Skin of body (tissue), 1 donor: ENCODE measurements at regions not wholly inside any gene's neighbourhood (a gene's known extent, or its start where the extent isn't known, plus 50 kb on each side); places are given as distances from the start of the nearest gene placed in this dataset.
"Not testable (repeated sequence)": the region's sequence is repeated elsewhere in the genome, so short reads cannot be mapped to it uniquely, and the experiment has no call there.

Experiments used
- DNase-seq: peaks from one replicate; lab custom pipeline; 2025; lab: John Stamatoyannopoulos, UW

DNA sequence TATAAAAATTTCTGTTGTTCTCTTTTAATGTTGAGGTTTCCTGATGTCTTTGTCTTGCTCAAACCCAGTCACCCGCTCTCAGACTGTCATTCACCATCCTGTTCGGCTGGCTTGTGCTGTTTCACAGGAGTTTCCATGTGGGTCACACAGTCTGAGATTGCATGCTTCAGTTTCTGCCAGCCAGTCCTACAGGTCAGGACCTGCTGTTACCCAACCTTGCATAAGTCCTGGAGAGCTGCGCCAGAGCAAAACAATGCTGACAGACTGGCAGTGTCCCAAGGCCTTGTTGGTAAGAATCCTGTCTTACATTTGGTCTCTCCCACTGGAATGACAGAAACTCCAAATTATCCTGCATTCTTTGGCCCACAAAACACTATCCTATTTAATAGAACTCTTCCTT lies 340.0 kb upstream of the SLITRK5 start:
- DNase-seq, result no peak

GRCh38 chr13:87333599-87333998 lies 337.6 kb upstream of the SLITRK5 start:
- no peak for DNase-seq

GRCh38 chr13:87334176-87334575 lies 337.0 kb upstream of the SLITRK5 start:
- no peak for DNase-seq

- not testable (repeated sequence) for DNase-seq
These were observed 334.8 kb upstream of the SLITRK5 start for GRCh38 chr13:87336346-87336889.

DNA sequence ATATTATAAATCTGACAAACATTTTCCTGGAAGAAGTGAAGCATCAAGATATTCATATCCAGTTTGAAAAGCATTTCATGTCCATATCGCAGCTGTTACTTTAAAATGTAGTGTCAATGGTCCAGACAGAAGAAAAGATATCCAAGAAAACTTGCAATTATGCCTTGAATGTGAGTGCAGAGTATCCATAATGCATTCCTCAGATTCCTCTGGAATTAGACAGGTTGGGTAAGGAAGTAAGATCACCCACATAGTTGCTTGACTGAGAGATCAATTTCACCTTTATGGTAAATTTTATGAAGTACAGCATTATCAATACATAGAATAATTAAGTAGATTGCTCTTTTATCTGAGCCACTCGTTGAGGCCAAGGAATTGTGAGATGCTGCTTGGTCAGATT lies 327.0 kb upstream of the SLITRK5 start:
- no peak for DNase-seq

GRCh38 chr13:87355451-87355850 lies 315.7 kb upstream of the SLITRK5 start:
- DNase-seq, result no peak

- DNase-seq, result no peak
These were observed 314.9 kb upstream of the SLITRK5 start for GRCh38 chr13:87356314-87356713.

DNA sequence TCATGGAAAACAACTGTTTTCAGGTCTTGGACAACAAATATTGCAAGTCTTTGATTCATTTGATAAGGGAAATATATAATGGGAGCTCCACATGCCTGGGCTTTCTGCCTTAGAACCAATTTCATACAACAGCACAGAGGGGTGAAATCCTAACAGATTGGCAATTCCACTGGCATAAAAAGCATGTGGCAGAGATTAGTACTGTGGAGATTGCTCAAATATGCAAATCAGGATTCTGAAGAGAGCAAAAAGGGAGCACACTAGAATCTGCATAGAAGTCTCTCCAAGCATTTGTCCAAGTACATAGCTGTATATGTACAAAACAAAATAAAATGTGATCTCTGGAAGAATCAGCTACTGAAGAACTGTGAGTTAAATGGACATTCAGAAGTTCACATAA lies 312.9 kb upstream of the SLITRK5 start:
- no peak for DNase-seq

DNA sequence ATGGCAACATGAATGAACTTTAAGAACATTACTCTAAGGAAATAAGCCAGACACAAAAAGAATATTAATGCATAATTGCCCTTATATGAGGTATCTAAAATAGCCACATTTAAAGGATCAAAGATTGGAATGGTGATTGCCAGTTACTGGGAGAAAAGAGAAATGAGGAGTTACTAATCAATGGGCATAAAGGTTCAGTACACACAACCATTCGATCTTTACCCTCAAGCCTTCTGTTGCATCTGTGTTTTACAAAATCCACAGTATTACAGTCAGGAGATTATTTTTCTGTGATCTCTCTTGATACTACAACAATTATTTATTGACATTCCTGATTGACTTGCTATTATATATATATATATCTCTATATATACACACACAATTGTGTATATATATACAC lies 310.0 kb upstream of the SLITRK5 start:
- DNase-seq, result no peak

DNA sequence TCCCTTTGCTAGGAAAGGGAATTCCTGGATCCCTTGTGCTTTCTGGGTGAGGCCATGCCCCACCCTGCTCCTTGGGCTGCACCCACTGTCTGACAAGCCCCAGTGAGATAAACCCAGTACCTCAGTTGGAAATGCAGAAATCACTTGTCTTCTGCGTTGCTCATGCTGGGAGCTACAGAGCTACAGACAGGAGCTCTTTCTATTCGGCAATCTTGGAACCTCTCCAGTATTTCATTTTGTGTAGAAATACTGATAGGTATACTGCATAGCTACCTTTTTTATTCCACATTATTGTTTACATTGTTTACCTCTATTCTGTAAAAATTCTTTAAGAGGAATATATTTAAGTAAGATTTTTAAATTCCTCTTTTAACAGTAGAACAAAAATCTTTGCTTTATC lies 302.5 kb upstream of the SLITRK5 start:
- DNase-seq, result no peak

DNA sequence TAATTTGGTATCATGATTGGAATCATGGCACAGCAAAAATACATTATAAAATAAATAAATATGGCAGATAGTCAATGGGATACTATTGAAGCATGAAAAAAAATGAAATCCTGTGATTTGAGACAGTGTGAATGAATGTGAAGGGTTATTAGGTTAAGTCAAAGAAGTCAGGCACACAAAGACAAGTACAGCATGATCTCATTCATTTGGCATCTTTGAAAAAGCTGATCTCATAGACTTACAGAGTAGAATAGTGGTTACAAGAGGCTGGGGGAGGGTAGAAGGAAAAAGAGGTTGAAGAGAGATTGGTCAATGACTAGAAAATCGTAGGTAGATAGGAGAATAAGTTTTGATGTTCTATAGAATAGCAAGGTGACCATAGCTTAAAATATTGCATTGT lies 295.1 kb upstream of the SLITRK5 start:
- DNase-seq, result no peak

DNA sequence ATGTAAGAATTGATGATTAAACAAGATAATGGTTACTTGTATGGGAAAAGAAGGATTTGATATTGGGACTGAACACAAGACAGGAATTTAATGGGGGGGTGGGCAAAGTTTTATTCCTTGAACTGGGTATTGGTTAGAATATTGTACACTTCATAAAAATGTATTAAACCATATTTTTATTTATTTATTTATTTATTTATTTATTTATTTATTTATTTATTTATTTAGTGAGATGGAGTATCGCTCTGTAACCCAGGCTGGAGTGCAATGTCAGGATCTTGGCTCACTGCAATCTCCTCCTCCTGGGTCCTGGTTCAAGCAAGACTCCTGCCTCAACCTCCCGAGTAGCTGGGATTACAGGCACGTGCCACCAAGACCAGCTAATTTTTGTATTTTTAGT lies 287.1 kb upstream of the SLITRK5 start:
- no peak for DNase-seq

- DNase-seq, result no peak
These were observed 277.8 kb upstream of the SLITRK5 start for GRCh38 chr13:87393358-87393757.

GRCh38 chr13:87398047-87398446 lies 273.1 kb upstream of the SLITRK5 start:
- no peak for DNase-seq

DNA sequence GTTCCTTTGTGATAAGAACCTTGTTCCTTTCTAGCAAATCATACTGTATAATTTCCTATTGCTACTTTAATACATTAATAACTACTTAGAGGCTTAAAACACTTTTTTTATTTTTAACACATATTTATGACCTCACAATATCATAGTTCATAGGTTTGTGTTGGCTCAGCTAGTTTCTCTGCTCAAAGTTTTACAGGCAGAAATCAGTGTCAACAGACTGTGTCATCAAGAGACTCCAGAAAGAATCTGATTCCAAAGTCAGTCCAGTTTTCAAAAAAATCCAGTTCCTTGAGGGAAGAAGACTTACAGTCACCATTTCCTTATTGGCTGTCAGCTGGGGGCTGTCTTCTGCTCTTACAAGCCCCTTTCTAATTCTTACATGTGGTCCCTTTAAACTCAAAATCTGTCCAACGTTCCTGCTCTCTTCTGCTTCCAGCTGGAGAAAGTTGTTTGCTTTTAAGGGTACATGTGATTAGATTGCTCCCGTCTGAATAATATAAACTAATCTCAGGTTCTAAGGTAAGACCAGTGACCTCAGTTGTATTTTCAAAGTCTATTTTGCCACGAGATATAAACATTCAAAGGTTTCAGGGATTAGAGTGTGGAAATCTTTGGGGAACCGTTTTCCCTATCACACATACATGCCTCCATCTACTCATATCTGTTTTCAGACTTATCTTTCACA lies 267.3 kb upstream of the SLITRK5 start:
- DNase-seq, result no peak

GRCh38 chr13:87426742-87427141 lies 244.4 kb upstream of the SLITRK5 start:
- DNase-seq, result no peak

DNA sequence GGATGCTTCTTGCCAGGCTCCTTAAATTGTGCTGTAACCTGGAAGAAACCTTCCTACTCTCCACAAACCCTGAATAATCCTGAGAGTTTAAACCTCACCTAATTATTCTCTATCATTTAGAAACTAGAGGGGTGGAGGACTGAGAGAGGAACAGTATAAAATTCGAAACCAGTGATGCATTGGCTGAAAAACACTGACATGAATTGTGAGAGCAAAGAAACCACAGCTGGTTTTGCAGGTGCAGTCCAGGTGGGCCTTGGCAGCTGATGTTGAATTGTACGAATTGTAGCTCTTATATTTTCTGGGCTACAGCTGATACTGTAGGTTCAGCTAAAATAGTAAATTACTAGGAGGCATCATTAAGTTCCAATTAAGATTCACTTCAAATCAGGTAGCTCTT lies 227.0 kb upstream of the SLITRK5 start:
- no peak for DNase-seq

DNA sequence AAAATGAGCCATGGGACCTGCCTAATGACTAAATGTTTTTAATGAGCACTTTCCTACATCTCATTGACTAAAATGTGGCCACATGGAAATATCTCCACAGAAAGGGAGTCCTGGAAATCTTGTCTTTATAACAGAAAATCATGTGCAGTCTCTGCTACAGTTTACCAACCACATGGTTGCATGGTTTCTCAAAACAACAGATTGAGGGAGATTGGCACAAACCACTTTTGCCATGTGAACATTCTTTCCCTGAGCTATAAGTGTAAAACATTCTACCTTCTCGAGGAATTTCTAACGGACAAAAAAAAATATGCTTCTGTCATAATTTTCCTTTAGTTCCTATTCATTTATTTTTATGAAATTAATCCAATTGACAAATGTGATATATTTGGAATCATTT lies 218.9 kb upstream of the SLITRK5 start:
- no peak for DNase-seq

DNA sequence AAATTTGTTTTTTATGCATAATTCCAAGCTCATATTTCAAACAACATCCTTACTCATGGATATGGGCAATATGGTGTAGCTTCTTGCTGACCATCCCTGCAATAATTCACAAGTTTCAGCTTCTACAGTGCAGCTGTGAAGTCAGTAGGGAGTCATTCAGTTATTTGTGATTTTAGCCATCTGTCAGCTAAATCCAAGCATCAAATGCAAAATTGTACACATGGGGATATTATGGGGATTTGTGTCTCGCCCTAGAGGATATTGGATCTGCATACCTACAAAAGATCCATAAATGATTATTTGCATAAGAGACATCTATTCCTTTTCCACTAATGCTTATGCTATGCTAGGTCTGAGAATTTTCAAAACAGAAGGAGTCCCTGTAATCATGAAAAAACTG lies 217.9 kb upstream of the SLITRK5 start:
- no peak for DNase-seq

DNA sequence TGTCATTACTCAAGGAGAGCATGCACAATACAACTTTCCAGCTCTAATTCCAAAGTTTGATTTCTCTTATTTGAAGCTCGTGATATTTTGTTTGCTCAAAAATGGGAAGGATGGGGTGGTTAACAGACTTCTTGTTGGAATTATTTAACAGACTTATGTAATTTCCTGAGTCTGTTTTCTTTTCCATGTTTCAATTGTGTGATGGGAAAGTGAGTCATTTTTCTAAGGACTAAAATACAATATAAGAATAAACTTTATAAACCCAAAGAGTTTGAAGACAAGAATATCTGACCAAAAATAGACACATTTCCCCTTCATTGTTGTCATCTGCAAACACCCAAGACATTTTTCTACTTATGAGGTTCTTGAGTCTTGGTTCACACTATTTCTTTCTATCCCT lies 211.8 kb upstream of the SLITRK5 start:
- no peak for DNase-seq

- no peak for DNase-seq
These were observed 173.7 kb upstream of the SLITRK5 start for GRCh38 chr13:87497426-87497825.

DNA sequence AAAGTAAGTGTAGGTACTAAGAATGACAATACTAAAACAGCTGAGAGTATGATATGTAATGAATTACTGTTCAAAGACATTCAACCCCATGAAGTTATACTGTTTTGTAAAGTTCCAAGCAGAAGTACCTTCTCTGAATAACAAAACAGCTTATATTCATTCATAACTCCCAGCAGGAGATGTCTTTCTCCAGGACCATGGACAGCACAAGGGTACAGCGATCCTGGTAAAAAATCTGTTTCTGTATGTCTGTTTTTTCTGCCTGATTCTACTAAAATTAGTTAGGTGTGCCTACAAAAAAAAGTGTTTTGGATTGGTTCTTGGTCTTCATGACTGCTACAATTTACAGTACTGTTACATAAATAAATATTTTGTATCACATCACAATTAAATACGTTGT lies 172.5 kb upstream of the SLITRK5 start:
- DNase-seq, result no peak

DNA sequence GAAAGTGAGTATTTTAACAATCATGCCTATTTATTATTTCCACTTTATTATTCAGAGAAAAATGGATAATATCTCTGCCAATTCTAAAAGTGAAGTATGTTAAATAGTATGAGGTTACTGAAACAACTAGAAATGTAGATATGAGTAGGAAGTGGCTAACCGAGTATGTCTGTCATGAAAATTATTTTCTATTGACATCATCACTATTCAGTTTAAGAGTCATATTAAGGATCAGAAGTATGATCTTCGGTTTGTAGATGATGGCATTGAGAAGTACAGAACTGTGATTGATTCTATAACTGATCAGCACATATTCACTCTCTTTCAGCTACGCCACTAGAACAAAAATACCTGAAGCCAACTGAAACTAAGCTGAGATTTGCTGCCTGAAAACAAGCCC lies 146.4 kb upstream of the SLITRK5 start:
- no peak for DNase-seq

GRCh38 chr13:87533776-87534175 lies 137.4 kb upstream of the SLITRK5 start:
- DNase-seq, result no peak
